HFF-Myc (cell line): ENCODE measurements at regions not wholly inside any gene's neighbourhood (a gene's known extent, or its start where the extent isn't known, plus 50 kb on each side); places are given as distances from the start of the nearest gene placed in this dataset.

Source experiments
- DNase-seq: peaks from one replicate; pipeline ENCODE4 v3.0.0-alpha.2; 2011; ENCODE audit warnings: low read depth; ENCODE audit errors: extremely low read depth
- H3K4me3 ChIP-seq: replicated peaks from 2 replicates; pipeline ENCODE4 v1.5.1; 2011; ENCODE audit warnings: low read depth, mild to moderate bottlenecking, control low read depth, low read length
- CTCF ChIP-seq: IDR thresholded peaks from 2 replicates; pipeline ENCODE4 v1.5.1; 2012; ENCODE audit warnings: mild to moderate bottlenecking, low read depth, low read length, control low read depth; ENCODE audit errors: missing control alignments

GRCh38 chr10:100679327-100679726 lies 66.1 kb upstream of the PAX2 start:
- no peak for DNase-seq
- TF ChIP-seq CTCF = no peak
- no peak overlapping the region for H3K4me3 ChIP-seq

GRCh38 chr10:100683004-100683403 lies 62.4 kb upstream of the PAX2 start:
- DNase-seq = no peak
- no peak for TF ChIP-seq CTCF
- no peak overlapping the region for H3K4me3 ChIP-seq

- no peak for DNase-seq
- TF ChIP-seq CTCF = no peak
- no peak overlapping the region for H3K4me3 ChIP-seq
Observed at GRCh38 chr10:100683545-100684300, 61.7 kb upstream of the PAX2 start.

GRCh38 chr10:100684688-100685235 lies 60.6 kb upstream of the PAX2 start:
- no peak overlapping the region for H3K4me3 ChIP-seq
- no peak for DNase-seq
- no peak for TF ChIP-seq CTCF

- DNase-seq = no peak
- no peak overlapping the region for H3K4me3 ChIP-seq
Observed at GRCh38 chr10:100685331-100685730, 60.1 kb upstream of the PAX2 start.

GRCh38 chr10:100687143-100688003 lies 58.0 kb upstream of the PAX2 start:
- H3K4me3 ChIP-seq = no peak overlapping the region
- TF ChIP-seq CTCF = no peak
- DNase-seq = no peak

More at GRCh38 chr10:100685331-100685730, 60.1 kb upstream of the PAX2 start:
- TF ChIP-seq CTCF = no peak
